Adrenal gland (tissue), 5 donors: ENCODE measurements at regions not wholly inside any gene's neighbourhood (a gene's known extent, or its start where the extent isn't known, plus 50 kb on each side); places are given as distances from the start of the nearest gene placed in this dataset.

ENCODE experiments used
- POLR2A ChIP-seq, 2 donors: fragments of 450-650 bp; IDR thresholded peaks; one replicate each; pipeline ENCODE4 v1.6.1; 2017; ENCODE audit warnings: antibody characterized with exemption in 2 of 2, mild to moderate bottlenecking in 2 of 2, moderate library complexity in 1 of 2
- TF ChIP-seq, protein P1 (sequence below), 6 experiments: fragments of 450-650 bp in 4 of 6; fragments of 200-600 bp in 2 of 6; sonication (generic) in 1 of 6; IDR thresholded peaks; 1 replicate in 5 of 6; 2 replicates in 1 of 6; pipeline versions ENCODE4 v1.5.1 to v1.8.0; 2016 to 2021; ENCODE audit warnings: antibody characterized with exemption in 6 of 6, mild to moderate bottlenecking in 2 of 6, moderate library complexity in 1 of 6
- donor health status: DM: no; HTN: no; CAD: no.

- TF ChIP-seq POLR2A (IDR thresholded peaks at IDR 0.05): no peak
- TF ChIP-seq, protein P1, sequence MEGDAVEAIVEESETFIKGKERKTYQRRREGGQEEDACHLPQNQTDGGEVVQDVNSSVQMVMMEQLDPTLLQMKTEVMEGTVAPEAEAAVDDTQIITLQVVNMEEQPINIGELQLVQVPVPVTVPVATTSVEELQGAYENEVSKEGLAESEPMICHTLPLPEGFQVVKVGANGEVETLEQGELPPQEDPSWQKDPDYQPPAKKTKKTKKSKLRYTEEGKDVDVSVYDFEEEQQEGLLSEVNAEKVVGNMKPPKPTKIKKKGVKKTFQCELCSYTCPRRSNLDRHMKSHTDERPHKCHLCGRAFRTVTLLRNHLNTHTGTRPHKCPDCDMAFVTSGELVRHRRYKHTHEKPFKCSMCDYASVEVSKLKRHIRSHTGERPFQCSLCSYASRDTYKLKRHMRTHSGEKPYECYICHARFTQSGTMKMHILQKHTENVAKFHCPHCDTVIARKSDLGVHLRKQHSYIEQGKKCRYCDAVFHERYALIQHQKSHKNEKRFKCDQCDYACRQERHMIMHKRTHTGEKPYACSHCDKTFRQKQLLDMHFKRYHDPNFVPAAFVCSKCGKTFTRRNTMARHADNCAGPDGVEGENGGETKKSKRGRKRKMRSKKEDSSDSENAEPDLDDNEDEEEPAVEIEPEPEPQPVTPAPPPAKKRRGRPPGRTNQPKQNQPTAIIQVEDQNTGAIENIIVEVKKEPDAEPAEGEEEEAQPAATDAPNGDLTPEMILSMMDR (IDR thresholded peaks at IDR 0.05): no peak
These were observed 308.1 kb upstream of the CHST9 start for GRCh38 chr18:27493182-27493581.
